HG03565 (cell line): ENCODE measurements at regions not wholly inside any gene's neighbourhood (a gene's known extent, or its start where the extent isn't known, plus 50 kb on each side); places are given as distances from the start of the nearest gene placed in this dataset.
A peak's percentile ranks its signal among the peaks of the same experiment; 100 is the strongest.

Source experiments
- ATAC-seq: cut with Tn5 transposase; IDR thresholded peaks from one replicate; pipeline ENCODE4 v1.9.1; 2021; ENCODE audit warnings: mild to moderate bottlenecking, moderate library complexity; ENCODE audit not compliant: unreplicated experiment

- no peak for ATAC-seq
Observed at GRCh38 chr21:28791595-28792282, 200.9 kb downstream of the LTN1 start.

- no peak for ATAC-seq
Observed at GRCh38 chr21:28790335-28790734, 202.3 kb downstream of the LTN1 start.

GRCh38 chr21:28789523-28789922, 203.2 kb downstream of the LTN1 start:
- no peak for ATAC-seq

GRCh38 chr21:28788030-28788429, 204.6 kb downstream of the LTN1 start:
- ATAC-seq: no peak

- ATAC-seq: no peak
Observed at GRCh38 chr21:28783641-28784185, 209.0 kb downstream of the LTN1 start.

GRCh38 chr21:28781602-28782276, 210.9 kb downstream of the LTN1 start:
- ATAC-seq: no peak

- no peak for ATAC-seq
Observed at GRCh38 chr21:28779914-28780313, 212.8 kb downstream of the LTN1 start.

GRCh38 chr21:28776251-28776650, 216.4 kb downstream of the LTN1 start:
- ATAC-seq: no peak

- no peak for ATAC-seq
Observed at GRCh38 chr21:28775071-28775470, 217.6 kb downstream of the LTN1 start.

GRCh38 chr21:28773036-28773435, 219.6 kb downstream of the LTN1 start:
- ATAC-seq: no peak

- no peak for ATAC-seq
Observed at GRCh38 chr21:28771790-28772501, 220.7 kb downstream of the LTN1 start.

GRCh38 chr21:28770867-28771661, 221.6 kb downstream of the LTN1 start:
- no peak for ATAC-seq

- peak; percentile 88 for ATAC-seq
Observed at GRCh38 chr21:28769683-28770082, 223.0 kb downstream of the LTN1 start.

- ATAC-seq: no peak
Observed at GRCh38 chr21:28768753-28769152, 223.9 kb downstream of the LTN1 start.

- no peak for ATAC-seq
Observed at GRCh38 chr21:28767523-28767922, 225.2 kb downstream of the LTN1 start.

GRCh38 chr21:28763809-28764418, 228.8 kb downstream of the LTN1 start:
- ATAC-seq: no peak

- ATAC-seq: no peak
Observed at GRCh38 chr21:28762357-28762735, 230.3 kb downstream of the LTN1 start.

- no peak for ATAC-seq
Observed at GRCh38 chr21:28761674-28762356, 230.9 kb downstream of the LTN1 start.

GRCh38 chr21:28758883-28759242, 233.8 kb downstream of the LTN1 start:
- ATAC-seq: no peak
